SK-N-MC (cell line): ENCODE measurements at regions not wholly inside any gene's neighbourhood (a gene's known extent, or its start where the extent isn't known, plus 50 kb on each side); places are given as distances from the start of the nearest gene placed in this dataset.
A peak's percentile ranks its signal among the peaks of the same experiment; 100 is the strongest.

ENCODE experiments used
- DNase-seq: peaks from one replicate; pipeline ENCODE4 v3.0.0-alpha.2; 2011; ENCODE audit warnings: low read depth, low spot score
- H3K27ac ChIP-seq: fragments of 200-600 bp; sonication (generic); 2 replicates; pipeline ENCODE4 v1.5.1; 2016; ENCODE audit warnings: mixed run types
- H3K36me3 ChIP-seq: fragments of 200-600 bp; sonication (generic); 2 replicates; pipeline ENCODE4 v1.6.1; 2017; ENCODE audit warnings: antibody characterized with exemption, low read length, mixed read lengths; ENCODE audit not compliant: insufficient read depth
- H3K4me3 ChIP-seq: fragments of 200-600 bp; sonication (generic); 2 replicates; pipeline ENCODE4 v1.5.1; 2016
- H3K9ac ChIP-seq: fragments of 200-600 bp; sonication (generic); 2 replicates; pipeline ENCODE4 v1.8.0; 2017; ENCODE audit warnings: mixed run types, mixed read lengths; ENCODE audit not compliant: insufficient read length
- H3K9me3 ChIP-seq: fragments of 200-600 bp; sonication (generic); 2 replicates; pipeline ENCODE4 v1.6.1; 2017; ENCODE audit warnings: low read depth, mild to moderate bottlenecking, antibody characterized with exemption, low read length, moderate library complexity, mixed read lengths
- EZH2 ChIP-seq: fragments of 200-600 bp; sonication (generic); IDR thresholded peaks from one replicate; pipeline ENCODE4 v1.6.1; 2017; ENCODE audit warnings: antibody characterized with exemption
- FOXP2 ChIP-seq: optimal IDR thresholded peaks from 2 replicates; pipeline ENCODE3; 2011; ENCODE audit warnings: mild to moderate bottlenecking, moderate library complexity; ENCODE audit not compliant: insufficient read depth; ENCODE audit errors: extremely low read length, control extremely low read depth
- POLR2AphosphoS5 ChIP-seq: IDR thresholded peaks from 2 replicates; pipeline ENCODE4 v1.6.1; 2012; ENCODE audit warnings: mild to moderate bottlenecking, low read depth, low read length, borderline replicate concordance

DNA sequence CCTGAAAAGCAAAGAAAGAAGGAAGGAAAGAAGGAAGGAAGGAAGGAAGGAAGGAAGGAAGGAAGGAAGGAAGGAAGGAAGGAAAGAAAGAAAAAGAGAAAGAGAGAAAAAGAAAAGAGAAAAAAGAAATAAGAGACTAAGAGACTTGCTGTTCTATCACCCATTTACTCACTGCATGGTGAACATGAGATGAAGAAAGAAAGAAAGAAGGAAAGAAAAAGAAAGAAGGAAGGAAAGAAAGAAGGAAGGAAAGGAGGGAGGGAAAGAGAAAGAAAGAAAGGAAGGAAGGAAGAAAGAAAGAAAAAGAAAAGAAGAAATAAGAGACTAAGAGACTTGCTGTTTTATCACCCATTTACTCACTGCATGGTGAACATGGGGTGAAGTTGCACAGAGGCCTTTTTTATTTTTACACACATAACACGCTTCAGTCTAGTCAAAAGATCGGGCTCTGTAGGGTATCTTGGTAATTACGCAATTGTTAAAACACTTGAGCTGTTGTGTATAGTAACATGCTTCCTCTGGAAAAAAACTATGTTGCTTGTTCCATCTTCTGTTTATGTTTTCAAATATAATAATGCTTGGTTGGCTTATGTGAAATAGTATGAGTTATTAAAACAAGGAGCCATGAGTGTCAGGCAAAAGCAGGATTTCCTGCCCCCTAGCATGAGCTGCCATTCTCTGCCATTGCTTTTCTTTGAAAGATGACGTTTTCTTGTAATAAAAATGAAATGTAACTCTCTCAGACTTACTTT, 119.3 kb upstream of the ZNF608 start:
- Histone ChIP-seq H3K9ac (no peak overlapping the region), H3K27ac (no peak overlapping the region), H3K36me3 (no peaks in the 10 kb centered on the region), H3K4me3 (no peak overlapping the region), H3K9me3 (no peaks in the 10 kb centered on the region)
- no peak for DNase-seq
- no peak for TF ChIP-seq EZH2
- peak; percentile 19 for TF ChIP-seq FOXP2

DNA sequence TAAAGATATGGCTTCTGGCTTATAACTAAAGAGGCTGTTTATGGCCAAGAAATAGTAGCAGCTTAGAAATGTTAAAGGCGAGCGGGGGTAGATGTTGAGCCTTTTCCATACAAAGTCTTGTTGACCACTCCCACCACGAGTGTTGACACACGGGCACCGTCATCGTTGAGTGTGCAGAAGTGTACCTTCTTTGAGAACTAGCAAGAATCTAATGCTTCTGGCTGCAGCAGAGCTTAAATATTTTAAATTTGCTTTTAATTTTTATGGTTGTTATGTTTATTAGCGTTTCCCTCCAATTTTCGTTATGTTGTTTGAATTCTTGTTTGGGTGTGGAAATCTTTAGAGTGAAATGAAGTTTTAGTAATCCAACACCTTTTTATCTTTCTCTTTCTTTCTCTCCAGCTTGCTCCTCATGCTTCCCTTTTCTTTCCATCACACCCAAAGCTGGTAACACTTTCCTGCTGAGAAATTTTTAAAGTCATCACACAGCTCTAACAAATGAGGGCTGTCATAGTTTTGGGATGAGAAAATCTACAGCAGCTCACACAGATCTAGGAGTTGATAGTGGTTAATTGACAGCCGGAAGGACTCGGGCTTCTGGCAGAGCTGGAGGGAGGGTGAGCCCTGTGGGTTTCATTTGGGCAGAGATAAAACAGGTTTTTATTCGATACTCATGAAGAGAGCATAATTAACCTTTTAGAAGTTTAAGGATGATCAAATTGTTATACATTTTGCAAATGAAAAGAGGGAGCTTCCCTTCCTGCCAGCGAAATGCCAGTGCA, 120.1 kb upstream of the ZNF608 start:
- no peaks in the 10 kb centered on the region for H3K36me3 ChIP-seq
- TF ChIP-seq POLR2AphosphoS5 = no peak
- no peak for TF ChIP-seq FOXP2
- no peak for TF ChIP-seq EZH2
- no peak overlapping the region for H3K9ac ChIP-seq
- no peak overlapping the region for H3K27ac ChIP-seq
- H3K9me3 ChIP-seq = no peaks in the 10 kb centered on the region
- no peak for DNase-seq
- H3K4me3 ChIP-seq = no peak overlapping the region

DNA sequence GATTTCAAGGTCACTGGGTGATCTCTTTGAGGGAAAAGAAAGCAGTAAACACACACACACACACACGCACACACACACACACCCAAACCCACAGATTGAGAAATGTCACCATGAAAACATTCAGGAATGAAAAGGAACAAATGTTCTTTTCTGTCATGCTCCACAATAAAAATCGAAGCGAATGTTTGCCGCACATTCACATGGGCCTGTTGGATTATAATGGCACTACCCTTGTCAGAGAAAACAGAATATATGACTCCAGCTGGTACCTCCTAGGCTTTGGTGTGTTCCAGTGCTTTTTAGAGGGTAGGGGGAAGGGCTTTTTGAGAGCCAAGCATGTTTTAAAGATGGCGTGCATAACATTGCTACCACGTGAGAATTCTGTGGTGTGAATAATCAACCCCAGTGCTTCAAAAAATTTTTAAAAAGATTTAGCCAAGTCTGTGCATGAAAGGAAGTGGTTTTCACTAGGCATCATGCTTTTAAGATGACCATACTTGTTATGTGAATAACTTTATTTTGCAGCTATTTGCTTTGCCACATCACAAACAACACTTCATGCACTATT, 120.8 kb upstream of the ZNF608 start:
- Histone ChIP-seq H3K9me3 (no peaks in the 10 kb centered on the region), H3K27ac (no peak overlapping the region), H3K9ac (no peak overlapping the region), H3K36me3 (no peaks in the 10 kb centered on the region), H3K4me3 (no peak overlapping the region)
- no peak for DNase-seq
- TF ChIP-seq POLR2AphosphoS5 (no peak), FOXP2 (no peak), EZH2 (no peak)

DNA sequence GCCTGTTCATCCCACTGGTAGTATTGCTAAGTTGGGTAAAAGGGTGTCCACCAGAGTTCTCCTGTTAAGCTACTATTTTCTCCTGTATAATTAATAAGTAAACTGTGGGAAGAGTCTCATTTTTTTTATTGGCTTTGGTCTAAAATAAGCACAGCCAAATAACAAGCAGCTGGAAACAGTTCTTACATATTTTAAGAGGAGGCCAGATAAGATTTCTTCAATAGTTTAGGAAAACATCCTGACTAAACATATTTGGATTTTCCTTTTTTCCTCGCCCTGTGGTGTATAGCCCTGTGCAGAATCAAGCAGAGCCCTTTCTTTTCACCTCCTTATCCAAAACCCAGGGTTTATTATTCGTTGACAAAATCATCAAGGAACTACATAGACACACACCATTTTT, 122.2 kb upstream of the ZNF608 start:
- H3K9me3 ChIP-seq = no peaks in the 10 kb centered on the region
- no peak for DNase-seq
- TF ChIP-seq EZH2 = no peak
- no peak for TF ChIP-seq POLR2AphosphoS5
- no peak for TF ChIP-seq FOXP2
- H3K4me3 ChIP-seq = no peak overlapping the region
- H3K36me3 ChIP-seq = no peaks in the 10 kb centered on the region
- no peak overlapping the region for H3K9ac ChIP-seq
- H3K27ac ChIP-seq = no peak overlapping the region

DNA sequence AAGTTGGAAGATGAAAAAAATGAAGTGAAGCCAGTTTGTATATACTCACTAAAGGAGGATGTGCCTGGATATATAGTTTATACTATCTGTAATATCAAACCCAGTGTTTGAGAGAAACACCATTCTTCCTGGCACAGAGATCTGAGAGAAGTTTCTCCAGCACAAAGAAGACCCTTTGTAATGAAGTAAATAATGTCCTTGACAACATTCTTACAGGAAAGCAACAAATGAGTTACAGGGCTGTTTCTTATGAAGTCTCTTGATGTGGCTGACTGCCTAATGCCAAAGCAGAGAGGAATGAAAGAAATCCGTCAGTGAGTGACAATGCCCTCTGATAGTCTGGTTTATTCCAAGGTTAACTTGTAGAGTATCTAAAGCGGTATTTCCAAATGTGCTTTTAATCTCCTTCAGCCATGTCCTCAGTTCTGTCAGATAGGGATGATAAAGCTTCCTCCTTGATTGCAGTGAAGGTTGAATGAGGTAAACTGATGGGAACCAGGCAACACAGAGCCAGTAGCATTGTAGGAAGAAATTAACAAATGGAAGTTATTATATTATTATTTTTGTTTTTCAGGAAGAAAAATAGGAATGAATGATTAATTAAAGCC, 123.1 kb upstream of the ZNF608 start:
- TF ChIP-seq POLR2AphosphoS5 = no peak
- no peak for TF ChIP-seq FOXP2
- TF ChIP-seq EZH2 = no peak
- H3K36me3 ChIP-seq = no peaks in the 10 kb centered on the region
- DNase-seq = no peak
- no peak overlapping the region for H3K9ac ChIP-seq
- no peaks in the 10 kb centered on the region for H3K9me3 ChIP-seq
- H3K27ac ChIP-seq = no peak overlapping the region
- H3K4me3 ChIP-seq = no peak overlapping the region

DNA sequence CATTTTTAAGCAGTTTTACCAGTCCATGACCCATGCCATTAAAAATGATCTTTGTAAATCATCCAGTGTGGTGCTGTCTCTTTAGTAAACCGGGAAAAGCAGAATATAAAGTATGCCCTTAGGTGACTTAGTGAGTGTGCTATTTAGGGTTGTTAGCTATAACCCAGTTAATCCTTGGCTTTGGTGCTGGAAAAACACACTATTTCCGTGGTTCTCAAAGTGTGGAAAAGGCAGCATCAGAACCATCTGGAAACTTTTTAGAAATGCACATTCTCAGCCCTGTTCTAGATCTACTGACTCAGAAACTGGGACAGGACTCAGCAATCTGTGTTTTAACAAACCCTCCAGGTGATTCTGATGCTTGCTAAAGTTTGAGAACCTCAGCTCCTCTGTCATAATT, 123.6 kb upstream of the ZNF608 start:
- DNase-seq = no peak
- Histone ChIP-seq H3K27ac (no peak overlapping the region), H3K4me3 (no peak overlapping the region), H3K36me3 (no peaks in the 10 kb centered on the region), H3K9ac (no peak overlapping the region), H3K9me3 (no peaks in the 10 kb centered on the region)
- TF ChIP-seq FOXP2 (no peak), EZH2 (no peak), POLR2AphosphoS5 (no peak)

DNA sequence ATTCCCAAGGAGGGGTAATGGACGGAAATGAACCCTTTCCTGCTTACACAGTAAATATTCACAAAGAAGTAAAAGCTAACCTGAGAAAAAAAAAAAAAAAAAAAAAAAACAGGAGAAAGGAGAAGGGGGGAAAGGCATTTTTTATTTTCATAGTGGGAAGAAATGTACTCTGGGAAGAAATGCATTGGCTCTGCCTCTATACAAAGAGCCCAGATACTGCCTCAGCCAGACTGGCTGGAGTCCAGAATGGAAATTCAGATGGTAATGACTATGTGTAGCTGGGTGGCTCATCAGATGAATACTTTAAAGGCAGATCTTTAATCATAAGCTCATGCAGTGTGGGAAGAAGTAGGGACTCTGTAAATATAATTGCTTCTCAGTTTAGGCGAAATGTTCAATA, 124.9 kb upstream of the ZNF608 start:
- no peaks in the 10 kb centered on the region for H3K36me3 ChIP-seq
- no peak for DNase-seq
- no peaks in the 10 kb centered on the region for H3K9me3 ChIP-seq
- H3K4me3 ChIP-seq = no peak overlapping the region
- no peak overlapping the region for H3K27ac ChIP-seq
- no peak overlapping the region for H3K9ac ChIP-seq
- TF ChIP-seq FOXP2 = no peak
- TF ChIP-seq EZH2 = no peak
- TF ChIP-seq POLR2AphosphoS5 = no peak

DNA sequence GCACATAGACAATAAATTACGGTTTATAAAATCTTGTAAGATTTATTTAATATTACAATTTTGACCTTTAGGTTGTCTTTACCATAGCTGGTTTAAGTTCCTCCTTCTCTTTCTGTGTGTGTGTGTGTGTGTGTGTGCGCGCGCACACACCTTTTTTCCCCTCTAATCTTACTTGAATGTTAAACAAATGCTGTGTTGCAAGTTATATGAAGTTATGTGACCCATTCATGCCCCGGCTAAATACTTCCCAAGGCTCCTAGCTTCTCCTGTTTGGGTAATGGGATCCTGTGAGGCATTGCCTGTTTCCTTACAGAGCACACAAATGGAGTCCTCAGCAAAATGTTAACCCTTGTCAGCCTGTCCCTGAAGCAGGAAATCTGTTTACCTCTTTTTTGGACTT, 125.6 kb upstream of the ZNF608 start:
- Histone ChIP-seq H3K9ac (no peak overlapping the region), H3K27ac (no peak overlapping the region)

More for the DNA sequence above, 125.6 kb upstream of the ZNF608 start:
- H3K9me3 ChIP-seq = no peaks in the 10 kb centered on the region
- no peak overlapping the region for H3K4me3 ChIP-seq
- H3K36me3 ChIP-seq = no peaks in the 10 kb centered on the region
- TF ChIP-seq POLR2AphosphoS5 (no peak), FOXP2 (no peak), EZH2 (no peak)
- DNase-seq = no peak
